Smooth muscle cell (in vitro differentiated cells): ENCODE measurements at regions not wholly inside any gene's neighbourhood (a gene's known extent, or its start where the extent isn't known, plus 50 kb on each side); places are given as distances from the start of the nearest gene placed in this dataset.

Experiments used
- DNase-seq: peaks from one replicate; lab custom pipeline; 2025; ENCODE audit not compliant: unreplicated experiment; lab: John Stamatoyannopoulos, UW
- H2AFZ ChIP-seq: fragments of 200-600 bp; sonication (generic); 2 replicates; pipeline ENCODE4 v1.6.0; 2016; ENCODE audit warnings: antibody characterized with exemption, low read depth, mild to moderate bottlenecking
- H3F3A ChIP-seq: fragments of 200-600 bp; sonication (generic); 2 replicates; pipeline ENCODE4 v1.6.0; 2017; ENCODE audit warnings: antibody characterized with exemption, low read depth
- H3K27ac ChIP-seq: fragments of 200-600 bp; sonication (generic); 2 replicates; pipeline ENCODE4 v1.5.1; 2016; ENCODE audit warnings: low read depth, mild to moderate bottlenecking
- H3K27me3 ChIP-seq: fragments of 200-600 bp; sonication (generic); 2 replicates; pipeline ENCODE4 v1.6.1; 2016; ENCODE audit warnings: low read depth, mild to moderate bottlenecking
- H3K36me3 ChIP-seq: fragments of 200-600 bp; sonication (generic); 2 replicates; pipeline ENCODE4 v1.5.1; 2016; ENCODE audit warnings: low read depth
- H3K4me1 ChIP-seq: fragments of 200-600 bp; sonication (generic); 2 replicates; pipeline ENCODE4 v1.5.1; 2016; ENCODE audit warnings: low read depth
- H3K4me2 ChIP-seq: fragments of 200-600 bp; sonication (generic); 2 replicates; pipeline ENCODE4 v1.6.0; 2016; ENCODE audit warnings: mild to moderate bottlenecking
- H3K4me3 ChIP-seq: fragments of 200-600 bp; sonication (generic); 2 replicates; pipeline ENCODE4 v1.5.1; 2016; ENCODE audit warnings: mild to moderate bottlenecking
- H3K79me2 ChIP-seq: fragments of 200-600 bp; sonication (generic); 2 replicates; pipeline ENCODE4 v1.6.0; 2016; ENCODE audit warnings: low read depth, mild to moderate bottlenecking
- H3K9ac ChIP-seq: fragments of 200-600 bp; sonication (generic); 2 replicates; pipeline ENCODE4 v1.6.0; 2016; ENCODE audit warnings: low read depth
- H3K9me3 ChIP-seq: fragments of 200-600 bp; sonication (generic); replicated peaks from 2 replicates; pipeline ENCODE4 v1.5.1; 2016; ENCODE audit warnings: low read depth
- H4K20me1 ChIP-seq: fragments of 200-600 bp; sonication (generic); 2 replicates; pipeline ENCODE4 v1.6.0; 2016; ENCODE audit warnings: low read depth
- WGBS: methylation state at CpG from one replicate; pipeline ENCODE4 v1.1.7; 2016; ENCODE audit warnings: low lambda C conversion rate; 5-methylcytosine and 5-hydroxymethylcytosine counted together
- TF ChIP-seq, protein P1 (sequence below): fragments of 200-600 bp; sonication (generic); IDR thresholded peaks from 2 replicates; pipeline ENCODE4 v1.5.1; 2017; ENCODE audit warnings: borderline replicate concordance, mild to moderate bottlenecking, antibody characterized with exemption; ENCODE audit not compliant: insufficient read depth, poor library complexity, severe bottlenecking

DNA sequence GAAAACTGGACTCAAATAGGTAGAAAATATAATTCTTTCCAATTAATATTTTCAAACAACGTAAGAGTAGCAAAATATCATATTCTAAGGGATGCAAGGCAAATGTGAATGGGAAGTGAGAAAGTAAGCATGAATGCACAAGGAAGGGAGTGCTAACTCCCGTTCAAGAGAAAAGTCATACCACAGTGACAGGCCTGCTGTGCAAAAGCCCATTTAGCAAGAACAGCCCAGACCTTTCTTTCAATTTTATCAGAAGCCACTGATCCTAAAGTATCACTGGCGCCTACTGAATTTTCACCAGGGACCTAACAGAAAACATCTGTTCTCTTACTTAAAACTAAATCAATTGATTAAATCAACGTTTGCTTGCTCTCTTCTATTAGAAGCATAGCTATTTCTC lies 157.9 kb upstream of the DKK2 start:
- Histone ChIP-seq H4K20me1 (no peaks in the 10 kb centered on the region), H3K27ac (peak overlapping the region; percentile 22), H3K27me3 (no peaks in the 10 kb centered on the region), H3K4me1 (no peaks in the 10 kb centered on the region), H3K79me2 (no peaks in the 10 kb centered on the region), H3F3A (no peaks in the 10 kb centered on the region), H2AFZ (peak overlapping the region; percentile 26), H3K36me3 (no peaks in the 10 kb centered on the region), H3K9ac (no peak overlapping the region), H3K9me3 (no peaks in the 10 kb centered on the region), H3K4me2 (peak overlapping the region; percentile 9), H3K4me3 (no peak overlapping the region)
- TF ChIP-seq, protein P1, sequence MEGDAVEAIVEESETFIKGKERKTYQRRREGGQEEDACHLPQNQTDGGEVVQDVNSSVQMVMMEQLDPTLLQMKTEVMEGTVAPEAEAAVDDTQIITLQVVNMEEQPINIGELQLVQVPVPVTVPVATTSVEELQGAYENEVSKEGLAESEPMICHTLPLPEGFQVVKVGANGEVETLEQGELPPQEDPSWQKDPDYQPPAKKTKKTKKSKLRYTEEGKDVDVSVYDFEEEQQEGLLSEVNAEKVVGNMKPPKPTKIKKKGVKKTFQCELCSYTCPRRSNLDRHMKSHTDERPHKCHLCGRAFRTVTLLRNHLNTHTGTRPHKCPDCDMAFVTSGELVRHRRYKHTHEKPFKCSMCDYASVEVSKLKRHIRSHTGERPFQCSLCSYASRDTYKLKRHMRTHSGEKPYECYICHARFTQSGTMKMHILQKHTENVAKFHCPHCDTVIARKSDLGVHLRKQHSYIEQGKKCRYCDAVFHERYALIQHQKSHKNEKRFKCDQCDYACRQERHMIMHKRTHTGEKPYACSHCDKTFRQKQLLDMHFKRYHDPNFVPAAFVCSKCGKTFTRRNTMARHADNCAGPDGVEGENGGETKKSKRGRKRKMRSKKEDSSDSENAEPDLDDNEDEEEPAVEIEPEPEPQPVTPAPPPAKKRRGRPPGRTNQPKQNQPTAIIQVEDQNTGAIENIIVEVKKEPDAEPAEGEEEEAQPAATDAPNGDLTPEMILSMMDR, result no peak
- no peak for DNase-seq
- WGBS, result 29% methylated on average over 4 of the region's 4 CpGs

DNA sequence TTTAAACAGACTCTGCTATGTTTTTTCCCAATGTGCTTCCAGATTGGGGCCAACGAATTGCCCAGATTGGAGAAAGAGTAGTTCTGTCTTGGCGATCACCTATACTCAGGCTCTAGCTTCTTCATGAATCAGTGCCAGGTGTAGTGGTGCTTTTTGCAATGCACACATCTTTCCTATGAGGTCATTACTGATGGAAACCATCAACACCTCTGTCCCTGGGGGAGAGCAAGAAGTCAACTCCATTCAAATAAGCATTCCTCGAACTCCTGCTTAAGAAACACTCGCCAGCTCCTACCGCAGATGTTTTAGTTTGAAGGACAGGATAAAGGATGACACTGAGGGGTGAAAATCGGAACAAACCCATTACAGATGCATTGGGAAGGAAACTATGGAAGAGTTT lies 156.5 kb upstream of the DKK2 start:
- H3F3A ChIP-seq, result no peaks in the 10 kb centered on the region
- H3K9me3 ChIP-seq, result no peaks in the 10 kb centered on the region
- DNase-seq, result no peak
- no peaks in the 10 kb centered on the region for H3K79me2 ChIP-seq
- TF ChIP-seq, protein P1, result no peak
- H3K9ac ChIP-seq, result no peak overlapping the region
- H3K4me1 ChIP-seq, result no peaks in the 10 kb centered on the region
- no peaks in the 10 kb centered on the region for H3K27me3 ChIP-seq
- no peak overlapping the region for H2AFZ ChIP-seq
- H4K20me1 ChIP-seq, result no peaks in the 10 kb centered on the region
- 92% methylated on average over 6 of the region's 6 CpGs for WGBS
- H3K36me3 ChIP-seq, result no peaks in the 10 kb centered on the region
- H3K4me3 ChIP-seq, result no peak overlapping the region
- no peak overlapping the region for H3K27ac ChIP-seq
- no peak overlapping the region for H3K4me2 ChIP-seq

DNA sequence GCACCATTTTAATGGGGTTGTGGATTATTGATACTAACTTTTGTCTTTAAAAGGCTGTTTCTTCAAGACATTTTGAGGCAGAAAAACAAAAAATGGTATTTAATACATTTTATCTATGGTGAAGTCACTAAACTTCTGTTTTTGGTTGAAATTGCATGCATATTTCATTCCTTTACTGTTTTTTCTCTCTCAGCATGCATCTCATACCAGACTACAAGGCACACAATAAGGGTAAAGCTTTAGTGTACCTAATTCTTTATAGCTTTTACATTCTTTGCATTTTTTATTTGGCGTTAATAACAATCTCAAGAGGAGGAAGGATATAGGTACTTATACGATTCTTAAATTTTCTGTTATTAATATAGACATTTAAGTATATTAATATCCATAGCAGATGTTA lies 151.0 kb upstream of the DKK2 start:
- DNase-seq, result no peak
- no peaks in the 10 kb centered on the region for H3F3A ChIP-seq
- peaks cover 6% of the 10 kb centered on the region for H3K79me2 ChIP-seq
- H3K36me3 ChIP-seq, result no peaks in the 10 kb centered on the region
- no peaks in the 10 kb centered on the region for H3K9me3 ChIP-seq
- 99% methylated on average over 2 of the region's 2 CpGs for WGBS
- no peak overlapping the region for H3K4me3 ChIP-seq
- TF ChIP-seq, protein P1, result no peak
- H4K20me1 ChIP-seq, result no peaks in the 10 kb centered on the region
- H3K4me1 ChIP-seq, result peaks cover 5% of the 10 kb centered on the region
- no peak overlapping the region for H3K9ac ChIP-seq
- no peaks in the 10 kb centered on the region for H3K27me3 ChIP-seq
- no peak overlapping the region for H2AFZ ChIP-seq
- H3K27ac ChIP-seq, result no peak overlapping the region
- H3K4me2 ChIP-seq, result no peak overlapping the region

DNA sequence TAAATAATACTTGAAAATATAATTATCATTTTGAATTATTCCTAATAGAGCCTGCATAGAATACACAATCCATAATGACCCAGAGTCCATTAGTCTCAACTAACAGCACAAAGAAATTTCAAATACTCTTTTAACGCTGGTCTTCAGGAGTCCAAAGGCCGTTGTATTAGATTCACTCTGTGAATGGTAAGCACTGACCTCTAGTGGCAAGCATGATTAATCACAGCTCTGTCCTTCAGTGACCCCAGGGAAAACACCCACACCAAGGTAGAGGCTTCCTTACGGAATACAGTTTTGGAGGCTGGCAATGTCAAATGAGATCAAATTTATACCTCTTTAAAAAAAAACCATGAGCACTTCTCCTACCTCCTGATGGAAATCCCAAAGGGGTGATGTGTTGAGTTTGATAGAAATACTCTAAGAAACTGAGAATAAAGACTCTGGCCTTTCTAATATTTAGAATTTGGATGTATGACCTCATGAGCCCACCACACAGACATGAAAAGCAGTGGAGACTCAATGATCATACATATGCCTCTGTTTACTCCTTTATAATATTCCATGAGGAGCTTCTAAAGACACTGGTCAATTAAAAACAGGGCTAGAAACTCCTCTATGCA lies 147.2 kb upstream of the DKK2 start:
- DNase-seq, result no peak

More for the DNA sequence above, 147.2 kb upstream of the DKK2 start:
- WGBS, result 10% methylated on average over 3 of the region's 3 CpGs
- TF ChIP-seq, protein P1, result peak; percentile 90
- Histone ChIP-seq H3K9ac (no peak overlapping the region), H2AFZ (no peak overlapping the region), H3K4me1 (peaks cover 10% of the 10 kb centered on the region), H3K9me3 (no peaks in the 10 kb centered on the region), H4K20me1 (no peaks in the 10 kb centered on the region), H3K27me3 (no peaks in the 10 kb centered on the region), H3K36me3 (no peaks in the 10 kb centered on the region), H3K27ac (no peak overlapping the region), H3K79me2 (peaks cover 8% of the 10 kb centered on the region), H3K4me2 (no peak overlapping the region), H3F3A (no peaks in the 10 kb centered on the region), H3K4me3 (no peak overlapping the region)
